Upper lobe of left lung (tissue), 4 donors: ENCODE measurements at regions not wholly inside any gene's neighbourhood (a gene's known extent, or its start where the extent isn't known, plus 50 kb on each side); places are given as distances from the start of the nearest gene placed in this dataset.

Experiments used
- CTCF ChIP-seq, 6 experiments: fragments of 450-650 bp in 4 of 6; fragments of 200-600 bp in 2 of 6; sonication (generic) in 2 of 6; IDR thresholded peaks; one replicate each; pipeline ENCODE4 v1.5.1; 2016 to 2019; ENCODE audit warnings: antibody characterized with exemption in 6 of 6
- EP300 ChIP-seq, 4 donors: sonication (generic); formaldehyde crosslinking; IDR thresholded peaks; one replicate each; pipeline ENCODE4 v1.5.1; 2017; ENCODE audit warnings: antibody characterized with exemption in 4 of 4, control low read depth in 2 of 4
- POLR2A ChIP-seq, 4 donors: fragments of 450-650 bp; IDR thresholded peaks; one replicate each; pipeline ENCODE4 v1.5.1; 2016 to 2017; ENCODE audit warnings: antibody characterized with exemption in 4 of 4, mild to moderate bottlenecking in 2 of 4
- POLR2AphosphoS5 ChIP-seq, 2 donors: sonication (generic); formaldehyde crosslinking; IDR thresholded peaks; one replicate each; pipeline ENCODE4 v1.5.1; 2017; ENCODE audit warnings: antibody characterized with exemption in 2 of 2

GRCh38 chr20:7237251-7237650 is 469.8 kb downstream of the BMP2 start:
- no peak for TF ChIP-seq POLR2A (IDR thresholded peaks at IDR 0.05)
- no peak for TF ChIP-seq CTCF (IDR thresholded peaks at IDR 0.05)
- no peak for TF ChIP-seq EP300 (IDR thresholded peaks at IDR 0.05)
- TF ChIP-seq POLR2AphosphoS5 (IDR thresholded peaks at IDR 0.05): no peak
